ENCODE measurements at regions not wholly inside any gene's neighbourhood (a gene's known extent, or its start where the extent isn't known, plus 50 kb on each side); places are given as distances from the start of the nearest gene placed in this dataset.

GRCh38 chr7:441684-442421, 77.8 kb downstream of the PDGFA start:
- no peak for DNase-seq

- DNase-seq, result no peak
Measured at GRCh38 chr7:442457-442856, 77.2 kb downstream of the PDGFA start.

GRCh38 chr7:443279-443833, 76.3 kb downstream of the PDGFA start:
- DNase-seq, result no peak

GRCh38 chr7:444606-445005, 75.0 kb downstream of the PDGFA start:
- DNase-seq, result no peak

GRCh38 chr7:445020-445419, 74.6 kb downstream of the PDGFA start:
- no peak for DNase-seq

GRCh38 chr7:445563-446288, 73.9 kb downstream of the PDGFA start:
- DNase-seq, result no peak

GRCh38 chr7:446289-446935, 73.2 kb downstream of the PDGFA start:
- DNase-seq, result no peak

All from activated gamma-delta T cell (primary cell).